GM12878 (cell line): ENCODE measurements at regions not wholly inside any gene's neighbourhood (a gene's known extent, or its start where the extent isn't known, plus 50 kb on each side); places are given as distances from the start of the nearest gene placed in this dataset.

Experiments
- ATAC-seq: fragments of 200-7000 bp; cut with Tn5 transposase; 3 replicates; pipeline ENCODE4 v1.9.1; 2020; ENCODE audit warnings: mild to moderate bottlenecking, moderate library complexity
- BruUV-seq: library from RNA; stranded (reverse); fragments of 400-500 nt; replicated peaks from 2 replicates; lab custom pipeline; 2021; lab: Mats Ljungman, UMichigan
- CTCF ChIA-PET: fragments of 300-600 bp; sonication (Branson Sonifier 250); formaldehyde crosslinking; extraction: SDS; loops from one replicate; lab custom pipeline; 2021; ENCODE audit warnings: inconsistent platforms; lab: Yijun Ruan, JAX
- POLR2A ChIA-PET: fragments of 350-600 bp; formaldehyde crosslinking; extraction: SDS; loops from one replicate; lab custom pipeline; 2021; ENCODE audit warnings: inconsistent platforms; lab: Charles Lee
- RAD21 ChIA-PET: fragments of 300-600 bp; sonication (Branson Sonifier 250); formaldehyde crosslinking; loops from one replicate; lab custom pipeline; 2023; ENCODE audit warnings: antibody characterized with exemption; ENCODE audit not compliant: unreplicated experiment; lab: Charles Lee
- SMC1A ChIA-PET: fragments of 300-600 bp; sonication (Branson Sonifier 250); formaldehyde crosslinking; loops from one replicate; lab custom pipeline; 2023; ENCODE audit not compliant: unreplicated experiment, uncharacterized antibody; lab: Charles Lee
- DNase-seq: peaks from one replicate; pipeline ENCODE4 v3.0.0-alpha.2; 2011; ENCODE audit warnings: low read depth, low spot score
- FAIRE-seq: peaks from 3 replicates; lab custom pipeline; 2011; peaks lifted over from hg19 to GRCh38; lab: Jason Lieb, UNC
- H2AFZ ChIP-seq: 2 replicates; pipeline ENCODE4 v1.6.0; 2011; ENCODE audit warnings: low read depth, low read length, control low read depth; ENCODE audit not compliant: control insufficient read depth
- H3K27ac ChIP-seq: 2 replicates; pipeline ENCODE4 v1.5.1; 2011; ENCODE audit warnings: control low read depth; ENCODE audit not compliant: control insufficient read depth, insufficient read depth
- H3K27me3 ChIP-seq, 2 experiments: replicated peaks in 1 of 2; 2 replicates each; pipeline versions ENCODE4 v1.6.0 to v1.6.1; 2011; ENCODE audit warnings: low read length in 1 of 2; ENCODE audit not compliant: control insufficient read depth in 2 of 2, insufficient read depth in 2 of 2
- H3K36me3 ChIP-seq, 2 experiments: 2 replicates each; pipeline ENCODE4 v1.5.1; 2011; ENCODE audit warnings: low read length in 1 of 2; ENCODE audit not compliant: control insufficient read depth in 2 of 2, insufficient read depth in 2 of 2
- H3K4me1 ChIP-seq: 2 replicates; pipeline ENCODE4 v1.6.1; 2011; ENCODE audit warnings: mild to moderate bottlenecking, low read length, moderate library complexity, mixed read lengths; ENCODE audit not compliant: control insufficient read depth, insufficient read depth
- H3K4me2 ChIP-seq: 2 replicates; pipeline ENCODE4 v1.6.0; 2011; ENCODE audit warnings: control low read depth; ENCODE audit not compliant: control insufficient read depth, insufficient read depth
- H3K4me3 ChIP-seq: fragments of 200-600 bp; sonication (generic); 2 replicates; pipeline ENCODE4 v1.5.1; 2016
- H3K79me2 ChIP-seq: 2 replicates; pipeline ENCODE4 v1.6.0; 2011; ENCODE audit warnings: low read length; ENCODE audit not compliant: control insufficient read depth, insufficient read depth
- H3K9ac ChIP-seq: 2 replicates; pipeline ENCODE4 v1.8.0; 2011; ENCODE audit warnings: low read length, control low read depth, mixed read lengths; ENCODE audit not compliant: control insufficient read depth, insufficient read depth
- H3K9me3 ChIP-seq: replicated peaks from 3 replicates; pipeline ENCODE4 v1.5.1; 2011; ENCODE audit warnings: mild to moderate bottlenecking, low read length; ENCODE audit not compliant: control insufficient read depth, insufficient read depth
- H4K20me1 ChIP-seq: 2 replicates; pipeline ENCODE4 v1.6.0; 2011; ENCODE audit not compliant: control insufficient read depth, insufficient read depth
- ATF7 ChIP-seq: fragments of 450-650 bp; IDR thresholded peaks from 2 replicates; pipeline ENCODE4 v1.6.1; 2016; ENCODE audit warnings: low read depth, mild to moderate bottlenecking
- CEBPB ChIP-seq, 2 experiments: fragments of 150-350 bp in 1 of 2; IDR thresholded peaks; 2 replicates each; pipeline ENCODE4 v1.6.1; 2012 to 2014; ENCODE audit warnings: low read depth in 2 of 2, low read length in 2 of 2, borderline replicate concordance in 1 of 2, inconsistent platforms in 1 of 2
- CTCF ChIP-seq, 3 experiments: IDR thresholded peaks in 2 of 3; conservative IDR thresholded peaks in 1 of 3; 2 replicates each; pipeline ENCODE4 v1.5.1; 2011; ENCODE audit warnings: low read depth in 3 of 3, low read length in 3 of 3, mild to moderate bottlenecking in 3 of 3, control low read depth in 2 of 3, moderate library complexity in 2 of 3, inconsistent platforms in 1 of 3, mixed read lengths in 1 of 3; ENCODE audit not compliant: control insufficient read depth in 2 of 3, insufficient read depth in 1 of 3; ENCODE audit errors: extremely low read depth in 1 of 3
- NBN ChIP-seq: fragments of 450-650 bp; IDR thresholded peaks from 2 replicates; pipeline ENCODE4 v1.6.1; 2016
- NFYA ChIP-seq: IDR thresholded peaks from 2 replicates; pipeline ENCODE4 v1.6.1; 2011; ENCODE audit warnings: low read depth, mild to moderate bottlenecking, low read length, improper control_type of control experiment, borderline replicate concordance
- PKNOX1 ChIP-seq: fragments of 450-650 bp; IDR thresholded peaks from 2 replicates; pipeline ENCODE4 v1.6.1; 2016; ENCODE audit warnings: mild to moderate bottlenecking
- SMAD5 ChIP-seq: IDR thresholded peaks from 2 replicates; pipeline ENCODE4 v1.6.1; 2016; ENCODE audit warnings: antibody characterized with exemption, low read depth
- TBL1XR1 ChIP-seq: IDR thresholded peaks from 2 replicates; pipeline ENCODE4 v1.6.1; 2012; ENCODE audit warnings: low read depth, low read length, improper control_type of control experiment
- ZBED1 ChIP-seq: IDR thresholded peaks from 2 replicates; pipeline ENCODE4 v1.6.1; 2016; ENCODE audit warnings: borderline replicate concordance
- ZNF274 ChIP-seq: IDR thresholded peaks from one replicate; pipeline ENCODE4 v1.8.0; 2011; ENCODE audit not compliant: insufficient read length, insufficient read depth
- ZNF622 ChIP-seq: fragments of 450-650 bp; IDR thresholded peaks from 2 replicates; pipeline ENCODE4 v1.6.1; 2017; ENCODE audit warnings: mild to moderate bottlenecking, inconsistent platforms
- WGBS: methylation state at CpG from one replicate; pipeline ENCODE4 v1.1.6; 2016; ENCODE audit warnings: low lambda C conversion rate; ENCODE audit not compliant: insufficient replicate concordance, insufficient coverage; ENCODE audit errors: missing lambda C conversion rate; 5-methylcytosine and 5-hydroxymethylcytosine counted together
- in situ Hi-C: fragments of 300-500 bp; cut with MboI; formaldehyde crosslinking; loops from 9 replicates; pipeline ENCODE4 v1.14.3; 2018; ENCODE audit warnings: mixed read lengths
- intact Hi-C: fragments of 100-400 bp; cut with micrococcal nuclease; formaldehyde crosslinking; loops from one replicate; pipeline ENCODE4 v1.14.2; 2022; ENCODE audit not compliant: unreplicated experiment
- TF ChIP-seq, protein P1 (sequence below): fragments of 450-650 bp; IDR thresholded peaks from 2 replicates; pipeline ENCODE4 v1.6.1; 2017; ENCODE audit warnings: low read depth, mild to moderate bottlenecking, moderate library complexity
- TF ChIP-seq, protein P2 (sequence below): fragments of 450-650 bp; IDR thresholded peaks from 2 replicates; pipeline ENCODE4 v1.6.1; 2017; ENCODE audit warnings: antibody characterized with exemption, mild to moderate bottlenecking, moderate library complexity

GRCh38 chr5:124665035-124665434 lies 81.4 kb downstream of the ZNF608 start:
- FAIRE-seq: no peak
- Histone ChIP-seq H4K20me1 (no peaks in the 10 kb centered on the region), H3K27me3 (no peaks in the 10 kb centered on the region), H2AFZ (no peak overlapping the region), H3K79me2 (peaks cover 2% of the 10 kb centered on the region), H3K4me1 (peaks cover 4% of the 10 kb centered on the region; the same call in 1 of the 2 replicates), H3K36me3 (no peaks in the 10 kb centered on the region), H3K9ac (no peak overlapping the region), H3K27ac (no peak overlapping the region), H3K4me3 (no peak overlapping the region), H3K9me3 (no peaks in the 10 kb centered on the region), H3K4me2 (no peak overlapping the region)
- BruUV-seq: no TSS peak
- POLR2A ChIA-PET: interaction anchor here (1.1 to 1.2 kb wide), 2 partner anchors 18 to 34 kb away, joined by 3 read pairs; no protein-coding TSS in a partner anchor
- 20% methylated on average over 2 of the region's 2 CpGs for WGBS
- CTCF ChIA-PET: interaction anchor here (1.1 kb wide), 1 partner anchor 12 kb away, joined by 3 read pairs; no protein-coding TSS in a partner anchor
- intact Hi-C loops: no loop called here
- RAD21 ChIA-PET: no interaction called here
- in situ Hi-C loops: no loop called here
- peak; percentile 38; the same call in 2 of the 3 replicates for ATAC-seq
- TF ChIP-seq, protein P1, sequence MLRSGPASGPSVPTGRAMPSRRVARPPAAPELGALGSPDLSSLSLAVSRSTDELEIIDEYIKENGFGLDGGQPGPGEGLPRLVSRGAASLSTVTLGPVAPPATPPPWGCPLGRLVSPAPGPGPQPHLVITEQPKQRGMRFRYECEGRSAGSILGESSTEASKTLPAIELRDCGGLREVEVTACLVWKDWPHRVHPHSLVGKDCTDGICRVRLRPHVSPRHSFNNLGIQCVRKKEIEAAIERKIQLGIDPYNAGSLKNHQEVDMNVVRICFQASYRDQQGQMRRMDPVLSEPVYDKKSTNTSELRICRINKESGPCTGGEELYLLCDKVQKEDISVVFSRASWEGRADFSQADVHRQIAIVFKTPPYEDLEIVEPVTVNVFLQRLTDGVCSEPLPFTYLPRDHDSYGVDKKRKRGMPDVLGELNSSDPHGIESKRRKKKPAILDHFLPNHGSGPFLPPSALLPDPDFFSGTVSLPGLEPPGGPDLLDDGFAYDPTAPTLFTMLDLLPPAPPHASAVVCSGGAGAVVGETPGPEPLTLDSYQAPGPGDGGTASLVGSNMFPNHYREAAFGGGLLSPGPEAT: no peak
- TF ChIP-seq, protein P2, sequence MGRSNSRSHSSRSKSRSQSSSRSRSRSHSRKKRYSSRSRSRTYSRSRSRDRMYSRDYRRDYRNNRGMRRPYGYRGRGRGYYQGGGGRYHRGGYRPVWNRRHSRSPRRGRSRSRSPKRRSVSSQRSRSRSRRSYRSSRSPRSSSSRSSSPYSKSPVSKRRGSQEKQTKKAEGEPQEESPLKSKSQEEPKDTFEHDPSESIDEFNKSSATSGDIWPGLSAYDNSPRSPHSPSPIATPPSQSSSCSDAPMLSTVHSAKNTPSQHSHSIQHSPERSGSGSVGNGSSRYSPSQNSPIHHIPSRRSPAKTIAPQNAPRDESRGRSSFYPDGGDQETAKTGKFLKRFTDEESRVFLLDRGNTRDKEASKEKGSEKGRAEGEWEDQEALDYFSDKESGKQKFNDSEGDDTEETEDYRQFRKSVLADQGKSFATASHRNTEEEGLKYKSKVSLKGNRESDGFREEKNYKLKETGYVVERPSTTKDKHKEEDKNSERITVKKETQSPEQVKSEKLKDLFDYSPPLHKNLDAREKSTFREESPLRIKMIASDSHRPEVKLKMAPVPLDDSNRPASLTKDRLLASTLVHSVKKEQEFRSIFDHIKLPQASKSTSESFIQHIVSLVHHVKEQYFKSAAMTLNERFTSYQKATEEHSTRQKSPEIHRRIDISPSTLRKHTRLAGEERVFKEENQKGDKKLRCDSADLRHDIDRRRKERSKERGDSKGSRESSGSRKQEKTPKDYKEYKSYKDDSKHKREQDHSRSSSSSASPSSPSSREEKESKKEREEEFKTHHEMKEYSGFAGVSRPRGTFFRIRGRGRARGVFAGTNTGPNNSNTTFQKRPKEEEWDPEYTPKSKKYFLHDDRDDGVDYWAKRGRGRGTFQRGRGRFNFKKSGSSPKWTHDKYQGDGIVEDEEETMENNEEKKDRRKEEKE: no peak
- no peak for TF ChIP-seq ZNF274
- TF ChIP-seq NFYA: no peak
- no peak for TF ChIP-seq TBL1XR1
- no peak for TF ChIP-seq CEBPB (IDR thresholded peaks at IDR 0.05; ENCODE audit: borderline replicate concordance in 1 of 2, low read depth in 2 of 2, low read length in 2 of 2)
- no peak for TF ChIP-seq ZNF622
- TF ChIP-seq NBN: no peak
- no peak for TF ChIP-seq ZBED1
- no peak for TF ChIP-seq SMAD5
- TF ChIP-seq CTCF (IDR thresholded peaks at IDR 0.05 in 2 of 3, conservative IDR thresholded peaks at IDR 0.05 in 1 of 3; ENCODE audit: control insufficient read depth in 2 of 3, extremely low read depth in 1 of 3, insufficient read depth in 1 of 3, low read depth in 3 of 3, low read length in 3 of 3): no peak
- no peak for TF ChIP-seq PKNOX1
- no peak for TF ChIP-seq ATF7
- DNase-seq: no peak
- SMC1A ChIA-PET: interaction anchor here (0.6 to 1.5 kb wide), 6 partner anchors 8 to 64 kb away, joined by 3 to 7 read pairs (median 3); no protein-coding TSS in a partner anchor
